ENCODE measurements at regions not wholly inside any gene's neighbourhood (a gene's known extent, or its start where the extent isn't known, plus 50 kb on each side); places are given as distances from the start of the nearest gene placed in this dataset.

GRCh38 chr3:177431525-177432176 lies 234.4 kb upstream of the TBL1XR1 start:
- TF ChIP-seq POLR2AphosphoS5 (IDR thresholded peaks at IDR 0.05): no peak
- Histone ChIP-seq H3K9me3 (no peaks in the 10 kb centered on the region), H3K27ac (no peak overlapping the region), H3K27me3 (no peaks in the 10 kb centered on the region), H3K36me3 (no peaks in the 10 kb centered on the region), H3K4me1 (no peaks in the 10 kb centered on the region), H3K4me3 (no peak overlapping the region)
- DNase-seq (ENCODE audit: low spot score in 2 of 2): no peak
- intact Hi-C loops (cut with DNase I; ENCODE audit: low total_unique reads): loop anchor here (5.0 kb wide), 1 partner anchor 209 kb away; no protein-coding TSS in a partner anchor

GRCh38 chr3:177435301-177435700 lies 238.0 kb upstream of the TBL1XR1 start:
- H3K9me3 ChIP-seq: no peaks in the 10 kb centered on the region
- H3K4me1 ChIP-seq: no peaks in the 10 kb centered on the region
- intact Hi-C loops (cut with DNase I; ENCODE audit: low total_unique reads): no loop called here
- no peak overlapping the region for H3K4me3 ChIP-seq
- H3K27ac ChIP-seq: no peak overlapping the region
- H3K36me3 ChIP-seq: no peaks in the 10 kb centered on the region
- H3K27me3 ChIP-seq: no peaks in the 10 kb centered on the region
- TF ChIP-seq CTCF (IDR thresholded peaks at IDR 0.05) (no peak), POLR2A (IDR thresholded peaks at IDR 0.05) (no peak), POLR2AphosphoS5 (IDR thresholded peaks at IDR 0.05) (no peak)
- DNase-seq (ENCODE audit: low spot score in 2 of 2): no peak

- Histone ChIP-seq H3K9me3 (no peaks in the 10 kb centered on the region), H3K4me3 (no peak overlapping the region), H3K36me3 (no peaks in the 10 kb centered on the region), H3K27ac (no peak overlapping the region), H3K27me3 (no peaks in the 10 kb centered on the region), H3K4me1 (no peaks in the 10 kb centered on the region)
- intact Hi-C loops (cut with DNase I; ENCODE audit: low total_unique reads): no loop called here
- DNase-seq (ENCODE audit: low spot score in 2 of 2): no peak
- TF ChIP-seq POLR2A (IDR thresholded peaks at IDR 0.05) (no peak), POLR2AphosphoS5 (IDR thresholded peaks at IDR 0.05) (no peak), CTCF (IDR thresholded peaks at IDR 0.05) (no peak)
Observed at GRCh38 chr3:177437513-177438337, 240.4 kb upstream of the TBL1XR1 start.

GRCh38 chr3:177438596-177439220 lies 241.4 kb upstream of the TBL1XR1 start:
- intact Hi-C loops (cut with DNase I; ENCODE audit: low total_unique reads): no loop called here
- H3K4me3 ChIP-seq: no peak overlapping the region

More at GRCh38 chr3:177438596-177439220, 241.4 kb upstream of the TBL1XR1 start:
- Histone ChIP-seq H3K27ac (no peak overlapping the region), H3K27me3 (no peaks in the 10 kb centered on the region), H3K4me1 (peaks cover 3 to 4% of the 10 kb centered on the region in 2 donors), H3K36me3 (no peaks in the 10 kb centered on the region), H3K9me3 (no peaks in the 10 kb centered on the region)
- no peak for DNase-seq (ENCODE audit: low spot score in 2 of 2)
- TF ChIP-seq POLR2AphosphoS5 (IDR thresholded peaks at IDR 0.05) (no peak), POLR2A (IDR thresholded peaks at IDR 0.05) (no peak), CTCF (IDR thresholded peaks at IDR 0.05) (no peak)

Measured in breast epithelium (tissue), 4 donors.